Vagina (tissue), 2 donors: ENCODE measurements at regions not wholly inside any gene's neighbourhood (a gene's known extent, or its start where the extent isn't known, plus 50 kb on each side); places are given as distances from the start of the nearest gene placed in this dataset.

Source experiments
- CTCF ChIP-seq, 3 experiments: fragments of 450-650 bp in 2 of 3; fragments of 200-600 bp in 1 of 3; sonication (generic) in 1 of 3; IDR thresholded peaks; one replicate each; pipeline ENCODE4 v1.5.1; 2017 to 2019; ENCODE audit warnings: antibody characterized with exemption in 3 of 3, mild to moderate bottlenecking in 2 of 3, moderate library complexity in 2 of 3
- POLR2A ChIP-seq, 2 donors: fragments of 450-650 bp; IDR thresholded peaks; one replicate each; pipeline ENCODE4 v1.6.1; 2017; ENCODE audit warnings: antibody characterized with exemption in 2 of 2, mild to moderate bottlenecking in 2 of 2, moderate library complexity in 2 of 2
- POLR2AphosphoS5 ChIP-seq, 2 donors: sonication (generic); formaldehyde crosslinking; IDR thresholded peaks; one replicate each; pipeline ENCODE4 v1.9.0; 2017; ENCODE audit warnings: antibody characterized with exemption in 2 of 2, mild to moderate bottlenecking in 2 of 2, low read depth in 1 of 2; ENCODE audit not compliant: insufficient read depth in 1 of 2

GRCh38 chr6:139841794-139842215, 467.4 kb upstream of the CITED2 start:
- no peak for TF ChIP-seq CTCF (IDR thresholded peaks at IDR 0.05)
- no peak for TF ChIP-seq POLR2AphosphoS5 (IDR thresholded peaks at IDR 0.05; ENCODE audit: insufficient read depth in 1 of 2, low read depth in 1 of 2)
- TF ChIP-seq POLR2A (IDR thresholded peaks at IDR 0.05): no peak
